ENCODE measurements at regions not wholly inside any gene's neighbourhood (a gene's known extent, or its start where the extent isn't known, plus 50 kb on each side); places are given as distances from the start of the nearest gene placed in this dataset.
A peak's percentile ranks its signal among the peaks of the same experiment; 100 is the strongest.

DNA sequence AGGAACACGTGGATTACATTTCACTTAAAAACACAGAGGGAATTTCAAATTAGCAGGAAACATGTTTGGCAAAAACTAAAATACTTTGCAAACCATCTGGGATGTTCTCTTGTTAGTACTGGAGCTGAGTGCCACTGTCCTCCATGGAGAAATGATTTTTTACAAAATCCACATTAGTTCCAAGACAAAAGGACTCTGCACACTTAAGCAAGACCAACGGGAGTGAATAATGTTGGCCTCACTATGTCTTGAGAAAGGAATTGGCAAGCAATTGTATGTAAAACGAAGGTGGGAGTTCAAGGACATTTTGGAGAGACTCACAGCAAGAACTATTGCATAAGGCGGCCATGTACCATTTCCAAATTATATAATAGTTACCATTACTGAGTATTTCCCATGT lies 547.5 kb downstream of the EBF1 start:
- H3K9me3 ChIP-seq (replicated peaks), result peaks cover 19% of the 10 kb centered on the region
- DNase-seq, result no peak
- no peak overlapping the region for H3K4me3 ChIP-seq
- intact Hi-C loops (cut with micrococcal nuclease), result no loop called here
- H3K36me3 ChIP-seq, result no peaks in the 10 kb centered on the region
- H3K4me1 ChIP-seq, result peaks cover 14% of the 10 kb centered on the region
- H3K27me3 ChIP-seq (ENCODE audit: low read depth), result no peaks in the 10 kb centered on the region
- H3K27ac ChIP-seq (replicated peaks), result peak overlapping the region; percentile 83
- TF ChIP-seq, protein P1, sequence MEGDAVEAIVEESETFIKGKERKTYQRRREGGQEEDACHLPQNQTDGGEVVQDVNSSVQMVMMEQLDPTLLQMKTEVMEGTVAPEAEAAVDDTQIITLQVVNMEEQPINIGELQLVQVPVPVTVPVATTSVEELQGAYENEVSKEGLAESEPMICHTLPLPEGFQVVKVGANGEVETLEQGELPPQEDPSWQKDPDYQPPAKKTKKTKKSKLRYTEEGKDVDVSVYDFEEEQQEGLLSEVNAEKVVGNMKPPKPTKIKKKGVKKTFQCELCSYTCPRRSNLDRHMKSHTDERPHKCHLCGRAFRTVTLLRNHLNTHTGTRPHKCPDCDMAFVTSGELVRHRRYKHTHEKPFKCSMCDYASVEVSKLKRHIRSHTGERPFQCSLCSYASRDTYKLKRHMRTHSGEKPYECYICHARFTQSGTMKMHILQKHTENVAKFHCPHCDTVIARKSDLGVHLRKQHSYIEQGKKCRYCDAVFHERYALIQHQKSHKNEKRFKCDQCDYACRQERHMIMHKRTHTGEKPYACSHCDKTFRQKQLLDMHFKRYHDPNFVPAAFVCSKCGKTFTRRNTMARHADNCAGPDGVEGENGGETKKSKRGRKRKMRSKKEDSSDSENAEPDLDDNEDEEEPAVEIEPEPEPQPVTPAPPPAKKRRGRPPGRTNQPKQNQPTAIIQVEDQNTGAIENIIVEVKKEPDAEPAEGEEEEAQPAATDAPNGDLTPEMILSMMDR (IDR thresholded peaks at IDR 0.05; ENCODE audit: borderline replicate concordance), result no peak

DNA sequence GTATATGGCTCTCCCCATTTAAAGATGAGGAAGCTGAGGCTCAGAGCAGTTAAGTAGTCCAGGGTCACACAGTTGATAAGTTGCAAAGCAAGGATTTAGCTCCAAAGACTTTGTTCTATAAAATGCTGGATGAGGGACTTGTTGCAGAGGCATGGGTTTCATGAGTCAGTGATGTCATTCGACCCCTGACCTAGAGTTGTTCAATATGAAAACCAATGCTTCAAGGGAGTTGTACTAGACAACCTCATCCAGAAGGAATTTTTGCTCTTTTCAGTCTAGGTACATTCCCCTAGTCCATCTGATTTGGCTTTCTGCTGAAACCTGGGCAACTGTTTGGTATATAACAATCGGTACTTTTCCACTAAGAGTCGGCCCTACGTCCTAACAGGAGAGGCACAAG lies 550.4 kb downstream of the EBF1 start:
- Histone ChIP-seq H3K9me3 (replicated peaks) (peaks cover 19% of the 10 kb centered on the region), H3K27me3 (ENCODE audit: low read depth) (no peaks in the 10 kb centered on the region), H3K4me1 (peaks cover 9% of the 10 kb centered on the region), H3K27ac (replicated peaks) (no peak overlapping the region), H3K4me3 (no peak overlapping the region), H3K36me3 (no peaks in the 10 kb centered on the region)
- DNase-seq, result no peak
- intact Hi-C loops (cut with micrococcal nuclease), result no loop called here
- TF ChIP-seq, protein P1 (IDR thresholded peaks at IDR 0.05; ENCODE audit: borderline replicate concordance), result no peak

DNA sequence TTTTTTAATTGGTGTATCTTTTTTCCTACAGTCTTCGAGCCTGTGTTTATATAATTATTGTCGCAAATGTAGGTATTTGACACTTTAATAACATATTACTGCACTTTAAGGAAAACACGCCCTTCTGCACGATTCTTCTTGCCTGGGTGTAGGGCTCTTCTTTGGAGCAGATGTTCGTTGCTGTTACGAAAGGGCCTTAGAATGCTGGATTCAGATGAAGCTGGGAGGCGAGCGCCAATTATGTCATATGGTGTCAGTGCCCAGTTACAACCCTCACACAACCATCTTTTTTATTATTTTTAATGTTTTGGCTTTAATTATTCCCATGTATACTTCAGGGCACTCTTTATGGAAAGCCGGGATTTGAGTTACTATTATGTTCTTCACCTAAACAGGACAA lies 553.0 kb downstream of the EBF1 start:
- Histone ChIP-seq H3K27ac (replicated peaks) (peak overlapping the region; percentile 48), H3K27me3 (ENCODE audit: low read depth) (no peaks in the 10 kb centered on the region), H3K4me3 (no peak overlapping the region), H3K36me3 (no peaks in the 10 kb centered on the region), H3K9me3 (replicated peaks) (peaks cover 19% of the 10 kb centered on the region), H3K4me1 (no peaks in the 10 kb centered on the region)
- intact Hi-C loops (cut with micrococcal nuclease), result no loop called here
- DNase-seq, result no peak
- TF ChIP-seq, protein P1 (IDR thresholded peaks at IDR 0.05; ENCODE audit: borderline replicate concordance), result no peak

DNA sequence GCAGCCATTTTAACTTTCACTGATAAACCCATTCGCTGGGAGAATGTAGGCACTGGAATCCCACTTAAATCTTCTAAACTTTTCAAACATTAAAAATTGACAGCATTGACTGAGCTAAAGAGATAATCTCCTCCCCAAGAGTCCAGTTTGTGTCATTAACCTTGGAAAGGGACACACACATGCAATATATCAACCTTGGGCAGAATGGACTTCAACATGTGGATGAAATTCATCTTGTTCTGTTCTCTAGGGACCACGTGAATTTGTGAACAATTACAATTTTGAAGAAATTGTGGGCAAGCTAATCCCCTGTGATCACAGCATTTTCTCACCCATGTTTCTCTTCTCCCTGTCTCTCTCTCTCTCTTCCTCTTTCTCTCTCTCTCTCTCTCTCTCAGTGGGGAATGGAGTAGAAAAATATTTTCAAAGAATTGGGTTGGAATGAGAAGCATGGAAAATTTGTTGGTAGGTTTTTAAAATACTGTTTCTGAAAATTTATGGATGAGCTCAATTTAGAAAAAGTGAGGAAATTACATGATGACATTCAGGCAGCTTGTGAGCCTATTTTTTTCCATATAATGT lies 553.7 kb downstream of the EBF1 start:
- Histone ChIP-seq H3K36me3 (no peaks in the 10 kb centered on the region), H3K27ac (replicated peaks) (peak overlapping the region; percentile 48), H3K9me3 (replicated peaks) (peaks cover 19% of the 10 kb centered on the region), H3K27me3 (ENCODE audit: low read depth) (no peaks in the 10 kb centered on the region), H3K4me1 (no peaks in the 10 kb centered on the region), H3K4me3 (no peak overlapping the region)
- intact Hi-C loops (cut with micrococcal nuclease), result no loop called here
- TF ChIP-seq, protein P1 (IDR thresholded peaks at IDR 0.05; ENCODE audit: borderline replicate concordance), result no peak
- no peak for DNase-seq

DNA sequence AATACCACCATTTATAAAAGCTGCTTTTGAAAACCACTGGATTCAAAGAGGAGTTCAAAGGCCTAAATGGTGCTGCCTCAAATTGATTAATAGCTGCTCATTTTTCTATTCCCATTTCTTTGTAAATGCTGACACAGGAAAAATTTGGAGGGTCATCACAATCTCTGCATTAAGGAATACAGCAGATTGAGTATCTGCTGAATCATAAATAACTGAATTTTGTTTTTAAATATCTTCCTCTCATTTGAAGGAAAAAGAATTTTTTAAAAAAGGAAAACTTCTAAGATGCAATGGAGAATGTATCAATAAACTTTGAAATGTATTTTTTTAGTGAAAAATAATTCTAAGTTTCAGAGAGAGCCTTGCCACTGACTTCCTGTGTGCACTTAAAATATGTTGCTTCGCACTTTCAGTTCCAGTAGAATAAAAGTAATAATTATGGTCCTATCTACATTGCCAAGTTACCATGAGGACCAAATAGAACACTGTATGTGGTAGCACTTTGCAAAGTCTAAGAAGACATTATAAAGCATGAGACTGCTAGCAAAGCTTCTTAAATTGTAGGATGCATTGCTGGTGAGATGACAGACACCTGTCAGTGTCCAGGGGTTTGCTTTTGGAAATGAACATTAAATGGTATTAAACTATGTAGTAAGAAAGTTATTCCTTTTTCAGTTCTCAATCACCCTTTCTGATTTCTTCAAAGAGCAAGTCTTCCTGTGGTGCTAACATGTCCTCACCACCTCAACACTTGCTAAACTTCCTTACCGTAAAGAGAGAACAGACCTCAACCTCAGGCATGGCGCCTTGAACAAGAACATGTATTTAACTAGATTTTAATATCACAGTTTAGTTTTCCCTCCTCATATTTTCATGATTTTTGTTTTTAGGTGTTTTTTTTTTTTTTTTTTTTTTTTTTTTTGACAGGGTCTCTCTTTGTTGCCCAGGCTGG lies 555.1 kb downstream of the EBF1 start:
- Histone ChIP-seq H3K27me3 (ENCODE audit: low read depth) (no peaks in the 10 kb centered on the region), H3K27ac (replicated peaks) (peak overlapping the region; percentile 73), H3K4me3 (no peak overlapping the region), H3K9me3 (replicated peaks) (peaks cover 19% of the 10 kb centered on the region), H3K4me1 (no peaks in the 10 kb centered on the region), H3K36me3 (no peaks in the 10 kb centered on the region)
- intact Hi-C loops (cut with micrococcal nuclease), result no loop called here
- TF ChIP-seq, protein P1 (IDR thresholded peaks at IDR 0.05; ENCODE audit: borderline replicate concordance), result no peak
- no peak for DNase-seq

Data from left ventricle myocardium inferior (tissue), 1 donor.